Keratinocyte (primary cell): ENCODE measurements at regions not wholly inside any gene's neighbourhood (a gene's known extent, or its start where the extent isn't known, plus 50 kb on each side); places are given as distances from the start of the nearest gene placed in this dataset.

Experiments
- DNase-seq: peaks from one replicate; pipeline ENCODE4 v3.0.0-alpha.2; 2011; ENCODE audit warnings: low read depth, missing footprints, low spot score
- FAIRE-seq: peaks from 2 replicates; lab custom pipeline; 2011; peaks lifted over from hg19 to GRCh38; lab: Jason Lieb, UNC
- H2AFZ ChIP-seq: 2 replicates; pipeline ENCODE4 v1.6.0; 2012; ENCODE audit warnings: low read length, control low read depth, inconsistent platforms; ENCODE audit not compliant: control insufficient read depth
- H3K27ac ChIP-seq: 2 replicates; pipeline ENCODE4 v1.5.1; 2011; ENCODE audit warnings: low read length; ENCODE audit not compliant: control insufficient read depth, insufficient read depth
- H3K27me3 ChIP-seq: 3 replicates; pipeline ENCODE4 v1.6.0; 2011; ENCODE audit warnings: low read length; ENCODE audit not compliant: control insufficient read depth, insufficient read depth; ENCODE audit errors: extremely low read depth
- H3K36me3 ChIP-seq, 2 experiments: 2 replicates in 1 of 2; 3 replicates in 1 of 2; pipeline ENCODE4 v1.5.1; 2011; ENCODE audit warnings: low read length in 2 of 2, mild to moderate bottlenecking in 1 of 2; ENCODE audit not compliant: control insufficient read depth in 2 of 2, insufficient read depth in 2 of 2; ENCODE audit errors: extremely low read depth in 1 of 2
- H3K4me1 ChIP-seq: 3 replicates; pipeline ENCODE4 v1.5.1; 2011; ENCODE audit warnings: low read length; ENCODE audit not compliant: control insufficient read depth, insufficient read depth; ENCODE audit errors: extremely low read depth
- H3K4me2 ChIP-seq: 3 replicates; pipeline ENCODE4 v1.6.0; 2011; ENCODE audit warnings: low read depth, low read length; ENCODE audit not compliant: control insufficient read depth, insufficient read depth; ENCODE audit errors: extremely low read depth
- H3K4me3 ChIP-seq, 3 experiments: fragments of 200-600 bp in 1 of 3; sonication (generic) in 1 of 3; 2 replicates in 2 of 3; 3 replicates in 1 of 3; pipeline ENCODE4 v1.5.1; 2011 to 2016; ENCODE audit warnings: low read length in 3 of 3, mild to moderate bottlenecking in 3 of 3, control low read depth in 2 of 3, inconsistent platforms in 1 of 3, low read depth in 1 of 3, mixed read lengths in 1 of 3, mixed run types in 1 of 3, moderate library complexity in 1 of 3; ENCODE audit not compliant: control insufficient read depth in 2 of 3, insufficient read depth in 2 of 3; ENCODE audit errors: extremely low read depth in 1 of 3
- H3K79me2 ChIP-seq: 2 replicates; pipeline ENCODE4 v1.6.0; 2012; ENCODE audit warnings: low read length; ENCODE audit not compliant: control insufficient read depth, insufficient read depth
- H3K9ac ChIP-seq: 3 replicates; pipeline ENCODE4 v1.6.0; 2011; ENCODE audit warnings: low read length; ENCODE audit not compliant: control insufficient read depth, insufficient read depth; ENCODE audit errors: extremely low read depth
- H3K9me1 ChIP-seq: 3 replicates; pipeline ENCODE4 v1.6.0; 2011; ENCODE audit warnings: low read length; ENCODE audit not compliant: control insufficient read depth, insufficient read depth; ENCODE audit errors: extremely low read depth
- H3K9me3 ChIP-seq: 2 replicates; pipeline ENCODE4 v1.5.1; 2012; ENCODE audit warnings: low read depth, low read length; ENCODE audit not compliant: control insufficient read depth
- H4K20me1 ChIP-seq: 3 replicates; pipeline ENCODE4 v1.6.0; 2011; ENCODE audit warnings: low read length; ENCODE audit not compliant: control insufficient read depth, insufficient read depth; ENCODE audit errors: extremely low read depth
- EZH2 ChIP-seq: IDR thresholded peaks from one replicate; pipeline ENCODE4 v1.6.1; 2012; ENCODE audit warnings: inconsistent platforms, mild to moderate bottlenecking, low read length, moderate library complexity
- dilution Hi-C: fragments of 300-500 bp; cut with MboI; formaldehyde crosslinking; loops from one replicate; pipeline ENCODE4 v1.7.0; 2020; ENCODE audit warnings: low sequenced_read_pairs; ENCODE audit not compliant: extremely low pct_ligation_motif_present
- TF ChIP-seq, protein P1 (sequence below), 3 experiments: IDR thresholded peaks in 1 of 3; conservative IDR thresholded peaks in 1 of 3; optimal IDR thresholded peaks in 1 of 3; 2 replicates in 2 of 3; 3 replicates in 1 of 3; pipeline versions ENCODE3 to v1.5.1; 2011; ENCODE audit warnings: low read length in 3 of 3, mild to moderate bottlenecking in 3 of 3, moderate library complexity in 2 of 3, control low read depth in 1 of 3, inconsistent platforms in 1 of 3; ENCODE audit not compliant: insufficient read depth in 2 of 3; ENCODE audit errors: extremely low read depth in 1 of 3

GRCh38 chr6:105511639-105512038 lies 108.8 kb upstream of the PREP start:
- no peaks in the 10 kb centered on the region for H3K36me3 ChIP-seq
- H3K4me1 ChIP-seq: no peaks in the 10 kb centered on the region
- no peaks in the 10 kb centered on the region for H3K9me1 ChIP-seq
- no peaks in the 10 kb centered on the region for H3K79me2 ChIP-seq
- H3K9me3 ChIP-seq: no peaks in the 10 kb centered on the region
- H3K4me2 ChIP-seq: no peak overlapping the region
- H3K4me3 ChIP-seq: no peak overlapping the region
- FAIRE-seq (no peak), DNase-seq (no peak)
- dilution Hi-C loops: no loop called here
- TF ChIP-seq, protein P1, sequence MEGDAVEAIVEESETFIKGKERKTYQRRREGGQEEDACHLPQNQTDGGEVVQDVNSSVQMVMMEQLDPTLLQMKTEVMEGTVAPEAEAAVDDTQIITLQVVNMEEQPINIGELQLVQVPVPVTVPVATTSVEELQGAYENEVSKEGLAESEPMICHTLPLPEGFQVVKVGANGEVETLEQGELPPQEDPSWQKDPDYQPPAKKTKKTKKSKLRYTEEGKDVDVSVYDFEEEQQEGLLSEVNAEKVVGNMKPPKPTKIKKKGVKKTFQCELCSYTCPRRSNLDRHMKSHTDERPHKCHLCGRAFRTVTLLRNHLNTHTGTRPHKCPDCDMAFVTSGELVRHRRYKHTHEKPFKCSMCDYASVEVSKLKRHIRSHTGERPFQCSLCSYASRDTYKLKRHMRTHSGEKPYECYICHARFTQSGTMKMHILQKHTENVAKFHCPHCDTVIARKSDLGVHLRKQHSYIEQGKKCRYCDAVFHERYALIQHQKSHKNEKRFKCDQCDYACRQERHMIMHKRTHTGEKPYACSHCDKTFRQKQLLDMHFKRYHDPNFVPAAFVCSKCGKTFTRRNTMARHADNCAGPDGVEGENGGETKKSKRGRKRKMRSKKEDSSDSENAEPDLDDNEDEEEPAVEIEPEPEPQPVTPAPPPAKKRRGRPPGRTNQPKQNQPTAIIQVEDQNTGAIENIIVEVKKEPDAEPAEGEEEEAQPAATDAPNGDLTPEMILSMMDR (optimal IDR thresholded peaks at IDR 0.05 in 1 of 3, IDR thresholded peaks at IDR 0.05 in 1 of 3, conservative IDR thresholded peaks at IDR 0.05 in 1 of 3; ENCODE audit: extremely low read depth in 1 of 3, insufficient read depth in 2 of 3, low read length in 3 of 3): no peak
- no peak for TF ChIP-seq EZH2
- H3K27me3 ChIP-seq: no peaks in the 10 kb centered on the region
- no peak overlapping the region for H3K27ac ChIP-seq
- H2AFZ ChIP-seq: no peak overlapping the region
- no peaks in the 10 kb centered on the region for H4K20me1 ChIP-seq
- no peak overlapping the region for H3K9ac ChIP-seq

GRCh38 chr6:105510746-105511145 lies 107.9 kb upstream of the PREP start:
- H3K9me1 ChIP-seq: no peaks in the 10 kb centered on the region
- no peak overlapping the region for H3K4me3 ChIP-seq
- H3K9me3 ChIP-seq: no peaks in the 10 kb centered on the region
- H3K27ac ChIP-seq: no peak overlapping the region
- no peak for DNase-seq
- H3K4me1 ChIP-seq: no peaks in the 10 kb centered on the region
- no peaks in the 10 kb centered on the region for H3K27me3 ChIP-seq
- H4K20me1 ChIP-seq: no peaks in the 10 kb centered on the region
- H3K36me3 ChIP-seq: no peaks in the 10 kb centered on the region
- no peak for FAIRE-seq
- H3K9ac ChIP-seq: no peak overlapping the region
- no peak overlapping the region for H3K4me2 ChIP-seq
- dilution Hi-C loops: no loop called here
- H2AFZ ChIP-seq: no peak overlapping the region
- TF ChIP-seq EZH2: no peak
- TF ChIP-seq, protein P1 (optimal IDR thresholded peaks at IDR 0.05 in 1 of 3, IDR thresholded peaks at IDR 0.05 in 1 of 3, conservative IDR thresholded peaks at IDR 0.05 in 1 of 3; ENCODE audit: extremely low read depth in 1 of 3, insufficient read depth in 2 of 3, low read length in 3 of 3): no peak
- H3K79me2 ChIP-seq: no peaks in the 10 kb centered on the region
